H9 (cell line): ENCODE measurements at regions not wholly inside any gene's neighbourhood (a gene's known extent, or its start where the extent isn't known, plus 50 kb on each side); places are given as distances from the start of the nearest gene placed in this dataset.

Experiments
- DNase-seq: peaks from one replicate; pipeline ENCODE4 v3.0.0-alpha.2; 2017
- H2AFZ ChIP-seq: one replicate; pipeline ENCODE4 v1.6.1; 2013; ENCODE audit warnings: mild to moderate bottlenecking, low read length, control low read depth, moderate library complexity
- H2AK5ac ChIP-seq: 2 replicates; pipeline ENCODE4 v1.6.1; 2013; ENCODE audit warnings: low read length, control low read depth, mixed read lengths; ENCODE audit not compliant: insufficient read length
- H2BK120ac ChIP-seq: one replicate; pipeline ENCODE4 v1.6.1; 2013; ENCODE audit warnings: low read depth, mild to moderate bottlenecking, low read length, control low read depth, inconsistent platforms; ENCODE audit not compliant: poor library complexity, severe bottlenecking
- H2BK12ac ChIP-seq: 2 replicates; pipeline ENCODE4 v1.6.1; 2013; ENCODE audit warnings: low read length, control low read depth, mixed read lengths, low read depth; ENCODE audit not compliant: insufficient read length
- H2BK15ac ChIP-seq: 2 replicates; pipeline ENCODE4 v1.6.1; 2013; ENCODE audit warnings: low read depth, low read length, control low read depth
- H2BK20ac ChIP-seq: one replicate; pipeline ENCODE4 v1.6.1; 2013; ENCODE audit warnings: low read depth, mild to moderate bottlenecking, low read length, control low read depth, inconsistent platforms; ENCODE audit not compliant: poor library complexity, severe bottlenecking
- H2BK5ac ChIP-seq: 2 replicates; pipeline ENCODE4 v1.6.1; 2013; ENCODE audit warnings: low read length, control low read depth, mixed read lengths; ENCODE audit not compliant: insufficient read length
- H3K14ac ChIP-seq: 2 replicates; pipeline ENCODE4 v1.6.1; 2013; ENCODE audit warnings: low read length, control low read depth; ENCODE audit not compliant: insufficient read depth
- H3K18ac ChIP-seq: 2 replicates; pipeline ENCODE4 v1.6.1; 2013; ENCODE audit warnings: low read depth, mild to moderate bottlenecking, mixed read lengths, low read length, control low read depth; ENCODE audit not compliant: insufficient read length
- H3K23ac ChIP-seq: 2 replicates; pipeline ENCODE4 v1.6.1; 2013; ENCODE audit warnings: low read length, control low read depth, mixed read lengths, low read depth; ENCODE audit not compliant: insufficient read length
- H3K23me2 ChIP-seq: 2 replicates; pipeline ENCODE4 v1.6.1; 2013; ENCODE audit warnings: low read depth, mild to moderate bottlenecking, mixed read lengths, low read length, control low read depth; ENCODE audit not compliant: insufficient read length, poor library complexity, severe bottlenecking
- H3K27ac ChIP-seq: 2 replicates; pipeline ENCODE4 v1.5.1; 2013; ENCODE audit warnings: low read length, control low read depth, mixed read lengths, low read depth; ENCODE audit not compliant: insufficient read length
- H3K27me3 ChIP-seq: 2 replicates; pipeline ENCODE4 v1.6.1; 2013; ENCODE audit warnings: low read length, control low read depth, inconsistent platforms; ENCODE audit not compliant: insufficient read depth
- H3K4ac ChIP-seq: 2 replicates; pipeline ENCODE4 v1.6.1; 2013; ENCODE audit warnings: low read depth, mild to moderate bottlenecking, control low read depth, inconsistent platforms, low read length, moderate library complexity
- H3K4me1 ChIP-seq: 2 replicates; pipeline ENCODE4 v1.6.1; 2013; ENCODE audit warnings: low read length, control low read depth, inconsistent platforms; ENCODE audit not compliant: insufficient read depth
- H3K4me2 ChIP-seq: 2 replicates; pipeline ENCODE4 v1.6.1; 2013; ENCODE audit warnings: low read length, control low read depth, mixed read lengths; ENCODE audit not compliant: insufficient read length, insufficient read depth
- H3K56ac ChIP-seq: 2 replicates; pipeline ENCODE4 v1.6.1; 2013; ENCODE audit warnings: low read depth, mild to moderate bottlenecking, mixed read lengths, low read length, control low read depth; ENCODE audit not compliant: insufficient read length
- H3K79me1 ChIP-seq: 2 replicates; pipeline ENCODE4 v1.6.1; 2013; ENCODE audit warnings: low read depth, mild to moderate bottlenecking, moderate library complexity, low read length, control low read depth, inconsistent platforms; ENCODE audit not compliant: insufficient read depth, poor library complexity, severe bottlenecking
- H3K79me2 ChIP-seq: 2 replicates; pipeline ENCODE4 v1.6.1; 2013; ENCODE audit warnings: low read length, control low read depth, inconsistent platforms; ENCODE audit not compliant: insufficient read depth
- H3K9ac ChIP-seq: 2 replicates; pipeline ENCODE4 v1.6.1; 2013; ENCODE audit warnings: low read length, control low read depth, mixed read lengths; ENCODE audit not compliant: insufficient read length; ENCODE audit errors: extremely low read depth
- H3K9me3 ChIP-seq: one replicate; pipeline ENCODE4 v1.6.1; 2013; ENCODE audit warnings: low read depth, low read length, inconsistent platforms; ENCODE audit not compliant: control insufficient read depth
- H3T11ph ChIP-seq: one replicate; pipeline ENCODE4 v1.6.1; 2013; ENCODE audit warnings: mild to moderate bottlenecking, low read length, control low read depth, inconsistent platforms
- H4K20me1 ChIP-seq: one replicate; pipeline ENCODE4 v1.6.1; 2013; ENCODE audit not compliant: control insufficient read depth, insufficient read length, insufficient read depth
- H4K5ac ChIP-seq: 2 replicates; pipeline ENCODE4 v1.6.1; 2013; ENCODE audit warnings: low read depth, mild to moderate bottlenecking, mixed read lengths, low read length, control low read depth; ENCODE audit not compliant: insufficient read length
- H4K8ac ChIP-seq: replicated peaks from 2 replicates; pipeline ENCODE4 v1.6.1; 2013; ENCODE audit warnings: low read length, control low read depth, mixed read lengths, low read depth; ENCODE audit not compliant: insufficient read length
- H4K91ac ChIP-seq: 2 replicates; pipeline ENCODE4 v1.6.1; 2013; ENCODE audit warnings: low read depth, mild to moderate bottlenecking, moderate library complexity, mixed read lengths, low read length, control low read depth; ENCODE audit not compliant: insufficient read length
- H3K27ac Mint-ChIP-seq, 3 experiments: 2 replicates in 2 of 3; 3 replicates in 1 of 3; pipeline ENCODE4 v1.8.0; 2020 to 2021; ENCODE audit warnings: mixed read lengths in 3 of 3, mild to moderate bottlenecking in 1 of 3, moderate library complexity in 1 of 3
- H3K27me3 Mint-ChIP-seq: 2 replicates; pipeline ENCODE4 v1.8.0; 2021; ENCODE audit warnings: low read depth, mild to moderate bottlenecking, moderate library complexity, mixed read lengths
- H3K36me3 Mint-ChIP-seq, 3 experiments: 2 replicates in 2 of 3; 3 replicates in 1 of 3; pipeline ENCODE4 v1.8.0; 2020 to 2021; ENCODE audit warnings: low read depth in 3 of 3, mixed read lengths in 3 of 3; ENCODE audit not compliant: insufficient read depth in 1 of 3
- H3K4me1 Mint-ChIP-seq, 2 experiments: 2 replicates each; pipeline ENCODE4 v1.8.0; 2020; ENCODE audit warnings: mixed read lengths in 2 of 2
- H3K4me3 Mint-ChIP-seq, 2 experiments: 2 replicates in 1 of 2; 3 replicates in 1 of 2; pipeline ENCODE4 v1.8.0; 2020 to 2021; ENCODE audit warnings: mild to moderate bottlenecking in 2 of 2, mixed read lengths in 2 of 2, moderate library complexity in 1 of 2
- H3K9me3 Mint-ChIP-seq, 2 experiments: 2 replicates in 1 of 2; 3 replicates in 1 of 2; pipeline ENCODE4 v1.8.0; 2020; ENCODE audit warnings: mild to moderate bottlenecking in 2 of 2, mixed read lengths in 2 of 2, moderate library complexity in 1 of 2
- CTCF ChIP-seq: fragments of 200-600 bp; sonication (generic); conservative IDR thresholded peaks from 3 replicates; pipeline ENCODE4 v1.8.0; 2021; ENCODE audit warnings: antibody characterized with exemption, mild to moderate bottlenecking
- WGBS: extraction: QIAGEN DNeasy Blood & Tissue Kit; methylation state at CpG from one replicate; pipeline ENCODE4 v1.1.7; 2013; ENCODE audit warnings: missing lambda C conversion rate, low lambda C conversion rate, mixed read lengths; ENCODE audit not compliant: insufficient read length; ENCODE audit errors: extremely low coverage; 5-methylcytosine and 5-hydroxymethylcytosine counted together

- Histone ChIP-seq H3K4ac (no peak overlapping the region), H2BK12ac (no peak overlapping the region), H3K9ac (no peak overlapping the region), H4K8ac (no peak overlapping the region), H2BK20ac (no peak overlapping the region), H2BK120ac (no peak overlapping the region), H3K23ac (no peak overlapping the region), H3K4me1 (no peaks in the 10 kb centered on the region), H3K56ac (no peak overlapping the region), H4K20me1 (no peaks in the 10 kb centered on the region), H3K4me2 (no peak overlapping the region), H2AK5ac (no peak overlapping the region), H3K9me3 (no peaks in the 10 kb centered on the region), H2AFZ (no peak overlapping the region), H4K5ac (no peak overlapping the region), H4K91ac (no peak overlapping the region), H2BK15ac (no peak overlapping the region), H2BK5ac (no peak overlapping the region), H3K23me2 (no peaks in the 10 kb centered on the region), H3T11ph (no peak overlapping the region), H3K27me3 (no peaks in the 10 kb centered on the region; the same call in 1 of the 2 replicates), H3K27ac (no peak overlapping the region), H3K18ac (no peak overlapping the region), H3K79me2 (no peaks in the 10 kb centered on the region), H3K79me1 (no peaks in the 10 kb centered on the region), H3K14ac (no peak overlapping the region)
- no peak for DNase-seq
- Mint-ChIP-seq H3K27me3 (peaks cover 4% of the 10 kb centered on the region; the same call in 1 of the 2 replicates), H3K9me3 (peaks cover 7 to 10% of the 10 kb centered on the region in 2 experiments; a peak in 3 of 5 replicates), H3K36me3 (peaks cover 0 to 10% (median 7%) of the 10 kb centered on the region in 3 experiments; a peak in 4 of 7 replicates), H3K27ac (no peak overlapping the region), H3K4me1 (peaks cover 14 to 23% of the 10 kb centered on the region in 2 experiments), H3K4me3 (no peak overlapping the region)
- WGBS = no CpG with 5 or more reads among the region's 3 CpGs
- TF ChIP-seq CTCF = no peak
These were observed 186.0 kb upstream of the RMP24 start for GRCh38 chr18:35786365-35787042.
